IPS-15b (cell line): ENCODE measurements at regions not wholly inside any gene's neighbourhood (a gene's known extent, or its start where the extent isn't known, plus 50 kb on each side); places are given as distances from the start of the nearest gene placed in this dataset.
"Not testable (repeated sequence)": the region's sequence is repeated elsewhere in the genome, so short reads cannot be mapped to it uniquely, and the experiment has no call there.

Experiments used
- H3K27me3 ChIP-seq: one replicate; pipeline ENCODE4 v1.6.1; 2013; ENCODE audit warnings: low read length; ENCODE audit not compliant: control insufficient read depth, insufficient read depth
- H3K36me3 ChIP-seq: one replicate; pipeline ENCODE4 v1.6.1; 2013; ENCODE audit warnings: low read length; ENCODE audit not compliant: control insufficient read depth, insufficient read depth
- H3K4me1 ChIP-seq: one replicate; pipeline ENCODE4 v1.6.1; 2013; ENCODE audit warnings: mild to moderate bottlenecking, low read length; ENCODE audit not compliant: control insufficient read depth, insufficient read depth
- H3K4me3 ChIP-seq: one replicate; pipeline ENCODE4 v1.5.1; 2013; ENCODE audit warnings: low read depth, low read length
- H3K9ac ChIP-seq: one replicate; pipeline ENCODE4 v1.6.1; 2013; ENCODE audit warnings: low read depth, mild to moderate bottlenecking, low read length
- H3K9me3 ChIP-seq: one replicate; pipeline ENCODE4 v1.6.1; 2013; ENCODE audit warnings: mild to moderate bottlenecking, low read length; ENCODE audit not compliant: control insufficient read depth, insufficient read depth

DNA sequence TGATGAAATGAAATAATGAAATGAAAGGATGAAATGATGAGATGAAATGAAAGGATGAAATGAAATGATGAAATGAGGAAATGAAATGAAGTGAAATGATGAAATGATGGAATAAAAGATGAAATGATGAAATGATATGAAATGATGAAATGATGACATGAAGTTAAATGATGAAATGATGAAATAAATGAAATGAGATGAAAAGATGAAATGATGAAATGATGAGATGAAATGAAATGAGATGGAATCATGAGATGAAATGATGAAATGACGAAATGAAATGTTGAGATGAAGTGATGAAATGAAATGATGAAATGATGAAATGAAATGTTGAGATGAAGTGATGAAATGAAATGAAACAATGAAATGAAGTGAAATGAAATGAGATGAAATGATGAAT, 638.3 kb downstream of the GOLGA6L6 start:
- not testable (repeated sequence) for H3K36me3 ChIP-seq, H3K4me1 ChIP-seq, H3K9me3 ChIP-seq, H3K4me3 ChIP-seq, H3K27me3 ChIP-seq, H3K9ac ChIP-seq

GRCh38 chr15:19902388-19902787, 639.2 kb downstream of the GOLGA6L6 start:
- not testable (repeated sequence) for H3K9me3 ChIP-seq, H3K4me3 ChIP-seq, H3K27me3 ChIP-seq, H3K4me1 ChIP-seq, H3K9ac ChIP-seq, H3K36me3 ChIP-seq

- not testable (repeated sequence) for H3K9ac ChIP-seq, H3K4me3 ChIP-seq, H3K9me3 ChIP-seq, H3K36me3 ChIP-seq, H3K4me1 ChIP-seq, H3K27me3 ChIP-seq
Observed at GRCh38 chr15:19901414-19901813, 640.2 kb downstream of the GOLGA6L6 start.

GRCh38 chr15:19899021-19899824, 642.4 kb downstream of the GOLGA6L6 start:
- Histone ChIP-seq H3K9me3 (no peaks in the 10 kb centered on the region), H3K9ac (no peak overlapping the region), H3K4me1 (no peaks in the 10 kb centered on the region), H3K4me3 (no peak overlapping the region), H3K36me3 (no peaks in the 10 kb centered on the region), H3K27me3 (no peaks in the 10 kb centered on the region)

DNA sequence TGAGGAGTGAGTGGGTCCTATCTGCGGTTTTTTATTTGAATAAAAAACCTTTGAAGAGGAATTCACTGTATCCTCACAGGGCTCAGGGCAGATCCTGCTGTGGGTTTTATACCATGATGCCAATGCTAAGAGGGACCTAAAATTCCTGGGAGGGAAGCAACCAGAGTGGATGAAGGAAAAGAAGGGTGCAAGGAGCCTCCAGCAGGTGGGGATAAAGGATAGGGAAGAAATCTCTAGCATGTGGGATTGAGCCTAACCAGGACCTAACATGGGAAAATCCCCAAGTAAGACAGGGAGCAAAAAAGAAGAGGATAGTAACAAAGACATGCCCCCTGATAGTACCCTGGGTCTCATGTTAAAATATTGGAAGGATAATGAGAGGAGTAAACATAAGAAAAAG, 652.8 kb downstream of the GOLGA6L6 start:
- not testable (repeated sequence) for H3K4me3 ChIP-seq, H3K9me3 ChIP-seq, H3K4me1 ChIP-seq, H3K36me3 ChIP-seq, H3K27me3 ChIP-seq, H3K9ac ChIP-seq

- H3K36me3 ChIP-seq, H3K9me3 ChIP-seq, H3K27me3 ChIP-seq, H3K9ac ChIP-seq, H3K4me3 ChIP-seq, H3K4me1 ChIP-seq: not testable (repeated sequence)
Observed at GRCh38 chr15:19844061-19844460, 697.5 kb downstream of the GOLGA6L6 start.
